ENCODE measurements at regions not wholly inside any gene's neighbourhood (a gene's known extent, or its start where the extent isn't known, plus 50 kb on each side); places are given as distances from the start of the nearest gene placed in this dataset.
"Not testable (repeated sequence)": the region's sequence is repeated elsewhere in the genome, so short reads cannot be mapped to it uniquely, and the experiment has no call there.

- TF ChIP-seq POLR2A (IDR thresholded peaks at IDR 0.05; ENCODE audit: low read depth, low read length) (no peak), TAF1 (IDR thresholded peaks at IDR 0.05; ENCODE audit: borderline replicate concordance, low read depth, low read length) (no peak), POLR2AphosphoS5 (IDR thresholded peaks at IDR 0.05; ENCODE audit: low read depth, low read length) (no peak)
- no peak for DNase-seq (ENCODE audit: insufficient read length)
- no peak for FAIRE-seq
These were observed 226.7 kb upstream of the PRDM1 start for GRCh38 chr6:105859457-105859856.

- FAIRE-seq; DNase-seq (ENCODE audit: insufficient read length): not testable (repeated sequence)
These were observed 227.5 kb upstream of the PRDM1 start for GRCh38 chr6:105858639-105859038.

DNA sequence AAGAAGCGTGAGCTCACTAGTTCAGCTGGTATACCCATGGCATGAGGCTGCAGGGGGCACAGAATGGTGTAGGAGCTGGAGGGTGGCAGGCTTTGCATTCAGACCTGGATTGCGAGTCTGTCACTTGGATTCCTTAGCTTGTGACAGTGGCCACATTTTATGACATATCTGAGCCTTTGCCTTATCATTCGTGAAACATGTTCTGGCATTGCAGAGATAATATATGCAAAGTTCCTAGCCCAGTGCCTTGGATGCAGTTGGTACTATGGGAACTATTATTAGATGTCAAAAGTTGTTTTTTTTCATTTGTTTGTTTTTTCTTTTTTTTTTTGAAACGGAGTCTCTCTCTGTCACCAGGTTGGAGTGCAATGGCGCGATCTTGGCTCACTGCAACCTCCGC, 230.7 kb upstream of the PRDM1 start:
- TF ChIP-seq POLR2A (IDR thresholded peaks at IDR 0.05; ENCODE audit: low read depth, low read length): no peak
- no peak for TF ChIP-seq POLR2AphosphoS5 (IDR thresholded peaks at IDR 0.05; ENCODE audit: low read depth, low read length)
- TF ChIP-seq TAF1 (IDR thresholded peaks at IDR 0.05; ENCODE audit: borderline replicate concordance, low read depth, low read length): no peak

DNA sequence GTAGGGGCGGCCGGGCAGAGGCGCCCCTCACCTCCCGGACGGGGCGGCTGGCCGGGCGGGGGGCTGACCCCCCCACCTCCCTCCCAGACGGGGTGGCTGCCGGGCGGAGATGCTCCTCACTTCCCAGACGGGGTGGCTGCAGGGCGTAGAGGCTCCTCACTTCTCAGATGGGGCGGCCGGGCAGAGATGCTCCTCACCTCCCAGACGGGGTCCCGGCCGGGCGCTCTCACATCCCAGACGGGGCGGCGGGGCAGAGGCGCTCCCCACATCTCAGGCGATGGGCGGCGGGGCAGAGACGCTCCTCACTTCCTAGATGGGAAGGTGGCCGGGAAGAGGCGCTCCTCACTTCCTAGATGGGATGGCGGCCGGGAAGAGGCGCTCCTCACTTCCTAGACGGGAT, 232.2 kb upstream of the PRDM1 start:
- not testable (repeated sequence) for DNase-seq (ENCODE audit: insufficient read length); FAIRE-seq

More for the DNA sequence above, 230.7 kb upstream of the PRDM1 start:
- FAIRE-seq (no peak), DNase-seq (ENCODE audit: insufficient read length) (no peak)

DNA sequence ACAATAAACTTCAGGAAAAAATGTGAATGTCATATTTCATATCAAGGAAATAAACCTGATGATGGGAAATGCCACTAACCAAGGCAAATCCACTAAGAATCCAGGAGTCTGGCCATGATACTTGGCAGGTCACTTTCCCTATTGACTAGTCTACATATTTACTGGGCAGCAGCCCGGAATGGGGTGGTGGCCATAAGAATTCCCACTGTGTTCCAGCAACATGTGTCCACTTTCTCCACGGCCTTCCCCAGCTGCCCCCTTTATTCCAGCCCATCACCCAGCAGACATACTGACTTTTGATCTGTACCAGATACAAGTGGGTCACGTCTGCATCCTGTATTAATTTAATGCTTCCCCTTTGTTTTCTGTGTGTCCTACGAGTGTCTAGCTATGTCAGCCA, 234.5 kb upstream of the PRDM1 start:
- FAIRE-seq: no peak
- TF ChIP-seq POLR2A (IDR thresholded peaks at IDR 0.05; ENCODE audit: low read depth, low read length): no peak
- no peak for TF ChIP-seq TAF1 (IDR thresholded peaks at IDR 0.05; ENCODE audit: borderline replicate concordance, low read depth, low read length)
- no peak for DNase-seq (ENCODE audit: insufficient read length)

- TF ChIP-seq POLR2AphosphoS5 (IDR thresholded peaks at IDR 0.05; ENCODE audit: low read depth, low read length): no peak
- TF ChIP-seq TAF1 (IDR thresholded peaks at IDR 0.05; ENCODE audit: borderline replicate concordance, low read depth, low read length): no peak
- TF ChIP-seq POLR2A (IDR thresholded peaks at IDR 0.05; ENCODE audit: low read depth, low read length): no peak
- DNase-seq (ENCODE audit: insufficient read length) (no peak), FAIRE-seq (no peak)
These were observed 235.0 kb upstream of the PRDM1 start for GRCh38 chr6:105851113-105851580.

- TF ChIP-seq POLR2AphosphoS5 (IDR thresholded peaks at IDR 0.05; ENCODE audit: low read depth, low read length): no peak
- no peak for TF ChIP-seq POLR2A (IDR thresholded peaks at IDR 0.05; ENCODE audit: low read depth, low read length)
- TF ChIP-seq TAF1 (IDR thresholded peaks at IDR 0.05; ENCODE audit: borderline replicate concordance, low read depth, low read length): no peak
- no peak for FAIRE-seq
- no peak for DNase-seq (ENCODE audit: insufficient read length)
These were observed 235.6 kb upstream of the PRDM1 start for GRCh38 chr6:105850261-105851112.

DNA sequence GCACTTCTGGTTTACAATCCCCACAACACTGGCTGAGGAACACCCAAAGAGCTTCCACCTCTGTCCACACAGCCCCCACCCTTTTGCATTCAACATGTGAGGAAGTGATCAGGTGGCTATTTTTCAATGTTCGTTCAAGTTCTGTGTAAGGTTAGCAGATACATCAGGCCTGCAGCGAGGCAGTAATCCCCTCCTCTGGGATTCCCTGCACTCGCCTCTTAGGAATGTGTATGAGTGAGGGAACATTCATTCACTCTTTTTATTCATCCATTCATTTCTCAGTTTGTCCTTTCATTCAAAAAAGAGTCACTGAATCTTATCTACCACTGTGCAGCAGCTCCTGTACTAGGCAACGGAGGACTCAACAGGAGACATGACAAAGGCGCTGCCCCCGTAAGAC, 236.4 kb upstream of the PRDM1 start:
- FAIRE-seq: no peak
- no peak for DNase-seq (ENCODE audit: insufficient read length)
- TF ChIP-seq POLR2A (IDR thresholded peaks at IDR 0.05; ENCODE audit: low read depth, low read length) (no peak), TAF1 (IDR thresholded peaks at IDR 0.05; ENCODE audit: borderline replicate concordance, low read depth, low read length) (no peak), POLR2AphosphoS5 (IDR thresholded peaks at IDR 0.05; ENCODE audit: low read depth, low read length) (no peak)

GRCh38 chr6:105847433-105847832, 238.7 kb upstream of the PRDM1 start:
- TF ChIP-seq TAF1 (IDR thresholded peaks at IDR 0.05; ENCODE audit: borderline replicate concordance, low read depth, low read length): no peak
- DNase-seq (ENCODE audit: insufficient read length) (no peak), FAIRE-seq (no peak)

DNA sequence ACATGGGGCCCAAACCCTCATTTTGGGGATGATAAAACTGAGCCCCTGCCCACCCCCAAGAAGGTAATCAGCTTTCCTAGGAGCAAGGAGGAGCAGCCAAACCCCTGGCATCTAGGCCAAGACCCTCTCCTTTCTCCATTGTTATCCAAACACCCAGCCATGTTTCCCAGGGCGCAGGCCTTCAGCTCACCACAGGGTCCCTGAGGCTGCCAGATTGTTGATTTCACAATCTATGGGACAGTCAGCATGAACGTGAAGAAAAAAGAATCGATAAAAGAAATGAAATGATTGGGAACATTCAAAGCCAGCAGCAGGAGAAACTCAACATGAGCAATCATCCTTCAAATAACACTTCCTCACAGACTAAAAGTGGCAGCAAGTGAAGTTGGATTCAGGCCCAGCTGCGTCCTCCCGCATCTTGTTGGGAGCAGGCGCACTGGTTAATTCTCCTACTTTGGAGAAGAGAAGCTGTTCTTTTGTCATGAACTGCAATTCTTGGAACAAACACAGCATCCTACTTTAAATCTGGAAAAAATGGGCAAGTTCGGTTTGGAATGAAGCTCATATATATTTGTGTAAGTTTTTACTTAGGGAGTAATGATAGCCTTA, 241.8 kb upstream of the PRDM1 start:
- DNase-seq (ENCODE audit: insufficient read length) (no peak), FAIRE-seq (no peak)
- no peak for TF ChIP-seq POLR2AphosphoS5 (IDR thresholded peaks at IDR 0.05; ENCODE audit: low read depth, low read length)
- no peak for TF ChIP-seq TAF1 (IDR thresholded peaks at IDR 0.05; ENCODE audit: borderline replicate concordance, low read depth, low read length)
- no peak for TF ChIP-seq POLR2A (IDR thresholded peaks at IDR 0.05; ENCODE audit: low read depth, low read length)

GRCh38 chr6:105839266-105839665, 246.9 kb upstream of the PRDM1 start:
- no peak for FAIRE-seq

GRCh38 chr6:105838171-105838570, 248.0 kb upstream of the PRDM1 start:
- no peak for FAIRE-seq
- TF ChIP-seq POLR2AphosphoS5 (IDR thresholded peaks at IDR 0.05; ENCODE audit: low read depth, low read length) (no peak), TAF1 (IDR thresholded peaks at IDR 0.05; ENCODE audit: borderline replicate concordance, low read depth, low read length) (no peak), POLR2A (IDR thresholded peaks at IDR 0.05; ENCODE audit: low read depth, low read length) (no peak)
- DNase-seq (ENCODE audit: insufficient read length): no peak

More at GRCh38 chr6:105839266-105839665, 246.9 kb upstream of the PRDM1 start:
- no peak for DNase-seq (ENCODE audit: insufficient read length)
- TF ChIP-seq POLR2A (IDR thresholded peaks at IDR 0.05; ENCODE audit: low read depth, low read length) (no peak), TAF1 (IDR thresholded peaks at IDR 0.05; ENCODE audit: borderline replicate concordance, low read depth, low read length) (no peak), POLR2AphosphoS5 (IDR thresholded peaks at IDR 0.05; ENCODE audit: low read depth, low read length) (no peak)

Measured in GM12892 (cell line).